WI38 (cell line): ENCODE measurements at regions not wholly inside any gene's neighbourhood (a gene's known extent, or its start where the extent isn't known, plus 50 kb on each side); places are given as distances from the start of the nearest gene placed in this dataset.
"Not testable (repeated sequence)": the region's sequence is repeated elsewhere in the genome, so short reads cannot be mapped to it uniquely, and the experiment has no call there.

Source experiments
- H3K4me3 ChIP-seq: 2 replicates; pipeline ENCODE4 v1.5.1; 2011; ENCODE audit warnings: low read depth, mild to moderate bottlenecking, control low read depth, low read length
- TF ChIP-seq, protein P1 (sequence below): IDR thresholded peaks from 2 replicates; pipeline ENCODE4 v1.5.1; 2012; ENCODE audit warnings: low read depth, mild to moderate bottlenecking, control low read depth, low read length

- H3K4me3 ChIP-seq: no peak overlapping the region
- TF ChIP-seq, protein P1, sequence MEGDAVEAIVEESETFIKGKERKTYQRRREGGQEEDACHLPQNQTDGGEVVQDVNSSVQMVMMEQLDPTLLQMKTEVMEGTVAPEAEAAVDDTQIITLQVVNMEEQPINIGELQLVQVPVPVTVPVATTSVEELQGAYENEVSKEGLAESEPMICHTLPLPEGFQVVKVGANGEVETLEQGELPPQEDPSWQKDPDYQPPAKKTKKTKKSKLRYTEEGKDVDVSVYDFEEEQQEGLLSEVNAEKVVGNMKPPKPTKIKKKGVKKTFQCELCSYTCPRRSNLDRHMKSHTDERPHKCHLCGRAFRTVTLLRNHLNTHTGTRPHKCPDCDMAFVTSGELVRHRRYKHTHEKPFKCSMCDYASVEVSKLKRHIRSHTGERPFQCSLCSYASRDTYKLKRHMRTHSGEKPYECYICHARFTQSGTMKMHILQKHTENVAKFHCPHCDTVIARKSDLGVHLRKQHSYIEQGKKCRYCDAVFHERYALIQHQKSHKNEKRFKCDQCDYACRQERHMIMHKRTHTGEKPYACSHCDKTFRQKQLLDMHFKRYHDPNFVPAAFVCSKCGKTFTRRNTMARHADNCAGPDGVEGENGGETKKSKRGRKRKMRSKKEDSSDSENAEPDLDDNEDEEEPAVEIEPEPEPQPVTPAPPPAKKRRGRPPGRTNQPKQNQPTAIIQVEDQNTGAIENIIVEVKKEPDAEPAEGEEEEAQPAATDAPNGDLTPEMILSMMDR: no peak
Observed at GRCh38 chr5:127196042-127196441, 94.6 kb upstream of the MEGF10 start.

- H3K4me3 ChIP-seq: not testable (repeated sequence)
Observed at GRCh38 chr5:127197402-127198167, 93.0 kb upstream of the MEGF10 start.

DNA sequence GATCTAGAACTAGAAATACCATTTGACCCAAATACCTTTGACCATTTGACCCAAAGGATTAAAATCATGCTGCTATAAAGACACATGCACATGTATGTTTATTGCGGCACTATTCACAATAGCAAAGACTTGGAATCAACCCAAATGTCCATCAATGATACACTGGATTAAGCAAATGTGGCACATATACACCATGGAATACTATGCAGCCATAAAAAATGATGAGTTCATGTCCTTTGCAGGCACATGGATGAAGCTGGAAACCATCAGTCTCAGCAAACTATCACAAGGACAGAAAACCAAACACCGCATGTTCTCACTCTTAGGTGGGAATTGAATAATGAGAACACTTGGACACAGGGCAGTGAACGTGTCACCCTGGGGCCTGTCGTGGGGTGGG, 87.9 kb upstream of the MEGF10 start:
- H3K4me3 ChIP-seq: not testable (repeated sequence)

DNA sequence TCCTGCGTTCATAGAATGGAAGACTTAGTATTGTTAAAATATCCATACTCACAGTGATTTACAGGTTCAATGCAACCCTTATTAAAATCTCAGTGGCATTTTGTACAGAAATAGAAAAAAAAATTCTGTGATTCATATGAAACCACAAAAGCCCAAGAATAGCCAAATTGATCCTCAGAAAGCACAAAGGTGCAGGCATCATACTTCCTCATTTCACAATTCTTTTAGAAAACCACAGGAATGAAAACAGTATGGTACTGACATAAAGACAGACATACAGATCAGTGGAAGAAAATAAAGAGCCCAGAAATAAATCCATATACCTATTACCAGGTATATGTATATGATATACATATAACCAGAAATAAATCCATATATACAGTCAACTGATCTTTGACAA, 86.8 kb upstream of the MEGF10 start:
- TF ChIP-seq, protein P1: no peak
- H3K4me3 ChIP-seq: no peak overlapping the region

DNA sequence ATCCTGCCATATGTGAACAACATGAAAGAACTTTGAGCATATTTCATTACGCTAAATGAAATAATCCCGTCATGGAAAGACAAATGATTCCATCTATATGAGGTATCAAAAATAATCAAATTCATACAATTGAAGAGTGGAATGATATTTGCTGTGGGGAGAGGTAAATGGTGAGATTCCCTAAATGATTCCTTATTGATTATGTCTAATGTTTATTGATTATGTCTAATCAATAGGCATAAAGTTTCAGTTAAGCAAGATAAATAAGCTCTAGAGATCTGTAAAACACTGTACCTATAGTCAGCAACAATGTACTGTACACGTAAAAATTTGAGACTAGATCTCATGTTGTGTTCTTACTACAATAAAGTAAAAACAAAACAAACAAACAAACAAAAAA, 85.4 kb upstream of the MEGF10 start:
- H3K4me3 ChIP-seq: no peak overlapping the region
- TF ChIP-seq, protein P1: no peak

DNA sequence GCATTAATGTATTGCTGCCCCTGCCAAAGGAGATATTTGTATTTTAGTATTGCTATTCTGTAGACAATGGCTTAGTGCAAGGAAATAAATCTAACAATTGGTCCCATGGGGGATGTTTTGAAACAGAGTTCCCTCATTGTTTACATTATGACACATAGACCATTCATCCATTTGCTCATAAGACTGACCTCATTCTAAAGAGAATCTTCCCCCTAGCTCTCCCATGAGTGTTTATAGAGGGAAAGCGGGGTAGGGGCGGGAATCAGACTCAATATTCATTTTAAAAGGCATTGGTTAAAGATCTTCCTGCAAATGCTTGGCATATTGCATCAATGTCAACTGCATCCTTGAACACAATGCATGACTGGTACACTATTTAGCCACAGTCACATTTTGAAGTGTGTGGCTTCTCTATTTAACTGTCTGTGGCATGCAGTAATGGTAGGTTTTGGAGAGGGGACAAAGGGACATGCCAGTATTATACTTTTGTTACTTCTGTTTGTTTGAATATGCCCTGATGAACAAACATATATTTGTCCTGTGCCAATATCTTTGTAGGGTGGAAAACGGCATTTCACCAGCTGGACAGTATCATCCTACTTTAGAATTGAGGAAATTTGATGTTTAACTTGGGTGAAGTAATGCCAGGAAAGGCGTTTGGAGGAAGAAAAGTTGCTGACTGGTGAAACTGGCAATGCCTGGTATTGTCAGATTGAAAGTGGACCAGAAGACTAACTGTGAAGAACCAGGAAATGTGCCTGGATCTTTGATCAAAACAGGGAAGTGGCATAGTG, 84.1 kb upstream of the MEGF10 start:
- H3K4me3 ChIP-seq: no peak overlapping the region
- TF ChIP-seq, protein P1: no peak

GRCh38 chr5:127210042-127210441, 80.6 kb upstream of the MEGF10 start:
- TF ChIP-seq, protein P1: no peak
- H3K4me3 ChIP-seq: no peak overlapping the region

DNA sequence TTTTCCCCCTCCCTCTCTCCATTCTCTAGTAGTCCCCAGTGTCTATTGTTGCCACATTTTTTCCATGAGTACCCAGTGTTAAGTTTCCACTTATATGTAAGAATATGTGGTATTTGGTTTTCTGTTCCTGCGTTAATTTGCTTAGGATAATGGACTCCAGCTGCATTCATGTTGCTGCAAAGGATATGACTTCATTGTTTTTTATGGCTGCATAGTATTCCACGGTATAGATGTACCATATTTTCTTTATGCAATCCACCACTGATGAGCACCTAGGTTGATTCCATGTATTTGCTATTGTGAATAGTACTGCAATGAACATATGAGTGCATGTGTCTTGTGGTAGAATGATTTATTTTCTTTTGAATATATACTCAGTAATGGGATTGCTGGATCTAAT, 77.4 kb upstream of the MEGF10 start:
- TF ChIP-seq, protein P1: no peak

More for the DNA sequence above, 77.4 kb upstream of the MEGF10 start:
- H3K4me3 ChIP-seq: no peak overlapping the region
